ENCODE measurements at regions not wholly inside any gene's neighbourhood (a gene's known extent, or its start where the extent isn't known, plus 50 kb on each side); places are given as distances from the start of the nearest gene placed in this dataset.

GRCh38 chr10:83287374-83287773 is 851.9 kb upstream of the GHITM start:
- no peaks in the 10 kb centered on the region for H3K36me3 Mint-ChIP-seq
- POLR2A ChIA-PET = no interaction called here

GRCh38 chr10:83289373-83289772 is 849.9 kb upstream of the GHITM start:
- no peaks in the 10 kb centered on the region for H3K36me3 Mint-ChIP-seq
- Histone ChIP-seq H3K27me3 (ENCODE audit: control insufficient read depth in 2 of 2, insufficient read depth in 2 of 2, low read length in 2 of 2) (no peaks in the 10 kb centered on the region), H3K4me1 (ENCODE audit: control insufficient read depth in 2 of 2, insufficient read depth in 2 of 2, low read length in 2 of 2) (no peaks in the 10 kb centered on the region), H3K4me3 (ENCODE audit: low read length) (no peak overlapping the region), H3K27ac (ENCODE audit: low read depth, low read length) (no peak overlapping the region), H3K36me3 (ENCODE audit: control insufficient read depth in 2 of 3, insufficient read depth in 3 of 3, low read length in 3 of 3) (no peaks in the 10 kb centered on the region), H3K9me3 (ENCODE audit: control insufficient read depth in 2 of 3, low read length in 3 of 3) (no peaks in the 10 kb centered on the region)
- peaks cover 0 to 35% (median 5%) of the 10 kb centered on the region in 11 donors for H3K9me3 Mint-ChIP-seq
- POLR2A ChIA-PET = no interaction called here
- H3K27ac Mint-ChIP-seq = no peak overlapping the region
- ATAC-seq = no peak
- CTCF ChIA-PET = no interaction called here
- no peaks in the 10 kb centered on the region for H3K27me3 Mint-ChIP-seq
- intact Hi-C loops (cut with micrococcal nuclease) = no loop called here
- no peak for DNase-seq
- no peak overlapping the region for H3K4me3 Mint-ChIP-seq
- H3K4me1 Mint-ChIP-seq = no peaks in the 10 kb centered on the region

More at GRCh38 chr10:83287374-83287773, 851.9 kb upstream of the GHITM start:
- Histone ChIP-seq H3K27me3 (ENCODE audit: control insufficient read depth in 2 of 2, insufficient read depth in 2 of 2, low read length in 2 of 2) (no peaks in the 10 kb centered on the region), H3K36me3 (ENCODE audit: control insufficient read depth in 2 of 3, insufficient read depth in 3 of 3, low read length in 3 of 3) (no peaks in the 10 kb centered on the region), H3K4me3 (ENCODE audit: low read length) (no peak overlapping the region), H3K9me3 (ENCODE audit: control insufficient read depth in 2 of 3, low read length in 3 of 3) (no peaks in the 10 kb centered on the region), H3K27ac (ENCODE audit: low read depth, low read length) (no peak overlapping the region), H3K4me1 (ENCODE audit: control insufficient read depth in 2 of 2, insufficient read depth in 2 of 2, low read length in 2 of 2) (no peaks in the 10 kb centered on the region)
- Mint-ChIP-seq H3K4me3 (no peak overlapping the region), H3K9me3 (peaks cover 0 to 24% (median 3%) of the 10 kb centered on the region in 11 donors), H3K4me1 (no peaks in the 10 kb centered on the region), H3K27ac (no peak overlapping the region), H3K27me3 (no peaks in the 10 kb centered on the region)
- ATAC-seq (no peak), DNase-seq (no peak)
- CTCF ChIA-PET = no interaction called here
- intact Hi-C loops (cut with micrococcal nuclease) = no loop called here

- Histone ChIP-seq H3K36me3 (ENCODE audit: control insufficient read depth in 2 of 3, insufficient read depth in 3 of 3, low read length in 3 of 3) (no peaks in the 10 kb centered on the region), H3K9me3 (ENCODE audit: control insufficient read depth in 2 of 3, low read length in 3 of 3) (no peaks in the 10 kb centered on the region), H3K4me3 (ENCODE audit: low read length) (no peak overlapping the region), H3K27ac (ENCODE audit: low read depth, low read length) (no peak overlapping the region), H3K4me1 (ENCODE audit: control insufficient read depth in 2 of 2, insufficient read depth in 2 of 2, low read length in 2 of 2) (no peaks in the 10 kb centered on the region), H3K27me3 (ENCODE audit: control insufficient read depth in 2 of 2, insufficient read depth in 2 of 2, low read length in 2 of 2) (no peaks in the 10 kb centered on the region)
- CTCF ChIA-PET = no interaction called here
- ATAC-seq (no peak), DNase-seq (no peak)
- H3K27me3 Mint-ChIP-seq = no peaks in the 10 kb centered on the region
- POLR2A ChIA-PET = no interaction called here
- no peak overlapping the region for H3K27ac Mint-ChIP-seq
- H3K4me1 Mint-ChIP-seq = no peaks in the 10 kb centered on the region
- intact Hi-C loops (cut with micrococcal nuclease) = no loop called here
- peaks cover 0 to 38% (median 5%) of the 10 kb centered on the region in 11 donors for H3K9me3 Mint-ChIP-seq
- H3K4me3 Mint-ChIP-seq = no peak overlapping the region
- no peaks in the 10 kb centered on the region for H3K36me3 Mint-ChIP-seq
Observed at GRCh38 chr10:83289948-83290347, 849.4 kb upstream of the GHITM start.

GRCh38 chr10:83301732-83302131 is 837.6 kb upstream of the GHITM start:
- no peaks in the 10 kb centered on the region for H3K36me3 ChIP-seq (ENCODE audit: control insufficient read depth in 2 of 3, insufficient read depth in 3 of 3, low read length in 3 of 3)
- POLR2A ChIA-PET = no interaction called here
- CTCF ChIA-PET = no interaction called here
- no peaks in the 10 kb centered on the region for H3K27me3 ChIP-seq (ENCODE audit: control insufficient read depth in 2 of 2, insufficient read depth in 2 of 2, low read length in 2 of 2)
- H3K9me3 ChIP-seq (ENCODE audit: control insufficient read depth in 2 of 3, low read length in 3 of 3) = peaks cover 0 to 3% (median 0%) of the 10 kb centered on the region in 3 experiments
- Mint-ChIP-seq H3K27me3 (no peaks in the 10 kb centered on the region), H3K4me3 (no peak overlapping the region), H3K9me3 (peaks cover 0 to 21% (median 4%) of the 10 kb centered on the region in 11 donors), H3K4me1 (no peaks in the 10 kb centered on the region), H3K27ac (no peak overlapping the region), H3K36me3 (no peaks in the 10 kb centered on the region)
- intact Hi-C loops (cut with micrococcal nuclease) = no loop called here
- H3K4me3 ChIP-seq (ENCODE audit: low read length) = no peak overlapping the region
- H3K4me1 ChIP-seq (ENCODE audit: control insufficient read depth in 2 of 2, insufficient read depth in 2 of 2, low read length in 2 of 2) = no peaks in the 10 kb centered on the region
- no peak overlapping the region for H3K27ac ChIP-seq (ENCODE audit: low read depth, low read length)
- ATAC-seq (no peak), DNase-seq (no peak)

GRCh38 chr10:83302623-83303022 is 836.7 kb upstream of the GHITM start:
- POLR2A ChIA-PET = interaction anchor here (0.6 kb wide), 1 partner anchor 376 kb away, joined by 4 read pairs; no protein-coding TSS in a partner anchor
- Histone ChIP-seq H3K4me1 (ENCODE audit: control insufficient read depth in 2 of 2, insufficient read depth in 2 of 2, low read length in 2 of 2) (no peaks in the 10 kb centered on the region), H3K36me3 (ENCODE audit: control insufficient read depth in 2 of 3, insufficient read depth in 3 of 3, low read length in 3 of 3) (no peaks in the 10 kb centered on the region), H3K9me3 (ENCODE audit: control insufficient read depth in 2 of 3, low read length in 3 of 3) (peaks cover 0 to 3% (median 0%) of the 10 kb centered on the region in 3 experiments), H3K4me3 (ENCODE audit: low read length) (no peak overlapping the region), H3K27ac (ENCODE audit: low read depth, low read length) (no peak overlapping the region), H3K27me3 (ENCODE audit: control insufficient read depth in 2 of 2, insufficient read depth in 2 of 2, low read length in 2 of 2) (no peaks in the 10 kb centered on the region)
- H3K4me3 Mint-ChIP-seq = no peak overlapping the region
- no peak overlapping the region for H3K27ac Mint-ChIP-seq
- no peaks in the 10 kb centered on the region for H3K36me3 Mint-ChIP-seq
- DNase-seq = no peak
- H3K27me3 Mint-ChIP-seq = no peaks in the 10 kb centered on the region
- intact Hi-C loops (cut with micrococcal nuclease) = no loop called here
- H3K9me3 Mint-ChIP-seq = peaks cover 0 to 17% (median 2%) of the 10 kb centered on the region in 11 donors
- no peak for ATAC-seq
- CTCF ChIA-PET = no interaction called here
- no peaks in the 10 kb centered on the region for H3K4me1 Mint-ChIP-seq

GRCh38 chr10:83310688-83311087 is 828.6 kb upstream of the GHITM start:
- CTCF ChIA-PET = no interaction called here
- no peak overlapping the region for H3K27ac ChIP-seq (ENCODE audit: low read depth, low read length)
- Mint-ChIP-seq H3K36me3 (no peaks in the 10 kb centered on the region), H3K9me3 (peaks cover 0 to 28% (median 6%) of the 10 kb centered on the region in 11 donors), H3K27me3 (no peaks in the 10 kb centered on the region), H3K27ac (no peak overlapping the region), H3K4me3 (no peak overlapping the region), H3K4me1 (no peaks in the 10 kb centered on the region)
- no peak overlapping the region for H3K4me3 ChIP-seq (ENCODE audit: low read length)
- intact Hi-C loops (cut with micrococcal nuclease) = no loop called here
- H3K27me3 ChIP-seq (ENCODE audit: control insufficient read depth in 2 of 2, insufficient read depth in 2 of 2, low read length in 2 of 2) = no peaks in the 10 kb centered on the region
- no peaks in the 10 kb centered on the region for H3K4me1 ChIP-seq (ENCODE audit: control insufficient read depth in 2 of 2, insufficient read depth in 2 of 2, low read length in 2 of 2)
- no peaks in the 10 kb centered on the region for H3K9me3 ChIP-seq (ENCODE audit: control insufficient read depth in 2 of 3, low read length in 3 of 3)
- H3K36me3 ChIP-seq (ENCODE audit: control insufficient read depth in 2 of 3, insufficient read depth in 3 of 3, low read length in 3 of 3) = no peaks in the 10 kb centered on the region
- ATAC-seq (no peak), DNase-seq (no peak)
- POLR2A ChIA-PET = no interaction called here

- no peak overlapping the region for H3K4me3 ChIP-seq (ENCODE audit: low read length)
- H3K36me3 ChIP-seq (ENCODE audit: control insufficient read depth in 2 of 3, insufficient read depth in 3 of 3, low read length in 3 of 3) = no peaks in the 10 kb centered on the region
- H3K4me3 Mint-ChIP-seq = no peak overlapping the region
- no peaks in the 10 kb centered on the region for H3K27me3 ChIP-seq (ENCODE audit: control insufficient read depth in 2 of 2, insufficient read depth in 2 of 2, low read length in 2 of 2)
- ATAC-seq (no peak), DNase-seq (no peak)
- ChIA-PET POLR2A (no interaction called here), CTCF (no interaction called here)
- no peak overlapping the region for H3K27ac Mint-ChIP-seq
- H3K4me1 Mint-ChIP-seq = no peaks in the 10 kb centered on the region
- no peaks in the 10 kb centered on the region for H3K27me3 Mint-ChIP-seq
- no peaks in the 10 kb centered on the region for H3K36me3 Mint-ChIP-seq
- peaks cover 0 to 30% (median 9%) of the 10 kb centered on the region in 11 donors for H3K9me3 Mint-ChIP-seq
- no peak overlapping the region for H3K27ac ChIP-seq (ENCODE audit: low read depth, low read length)
- H3K4me1 ChIP-seq (ENCODE audit: control insufficient read depth in 2 of 2, insufficient read depth in 2 of 2, low read length in 2 of 2) = no peaks in the 10 kb centered on the region
- no peaks in the 10 kb centered on the region for H3K9me3 ChIP-seq (ENCODE audit: control insufficient read depth in 2 of 3, low read length in 3 of 3)
- intact Hi-C loops (cut with micrococcal nuclease) = no loop called here
Observed at GRCh38 chr10:83312570-83312969, 826.7 kb upstream of the GHITM start.

All from naive thymus-derived CD4-positive, alpha-beta T cell (primary cell).